Effector memory CD8-positive, alpha-beta T cell (primary cell): ENCODE measurements at regions not wholly inside any gene's neighbourhood (a gene's known extent, or its start where the extent isn't known, plus 50 kb on each side); places are given as distances from the start of the nearest gene placed in this dataset.

Source experiments
- ATAC-seq: fragments of 150-1000 bp; cut with Tn5 transposase; replicated peaks from 2 replicates; pipeline ENCODE4 v1.10.0; 2021; ENCODE audit warnings: mild to moderate bottlenecking, moderate library complexity
- DNase-seq, 3 experiments: peaks; one replicate each; pipeline ENCODE4 v3.0.0; 2021
- H3K27ac Mint-ChIP-seq, 2 donors: one replicate each; pipeline ENCODE4 v1.8.0; 2022; ENCODE audit warnings: mild to moderate bottlenecking in 2 of 2, mixed read lengths in 2 of 2, moderate library complexity in 2 of 2
- H3K27me3 Mint-ChIP-seq, 2 donors: one replicate each; pipeline ENCODE4 v1.8.0; 2022; ENCODE audit warnings: mixed read lengths in 2 of 2
- H3K36me3 Mint-ChIP-seq: one replicate; pipeline ENCODE4 v1.8.0; 2022; ENCODE audit warnings: mild to moderate bottlenecking, moderate library complexity, mixed read lengths; ENCODE audit not compliant: insufficient read depth
- H3K4me1 Mint-ChIP-seq, 2 donors: one replicate each; pipeline ENCODE4 v1.8.0; 2022; ENCODE audit warnings: low read depth in 2 of 2, mixed read lengths in 2 of 2
- H3K4me3 Mint-ChIP-seq, 2 donors: one replicate each; pipeline ENCODE4 v1.8.0; 2022; ENCODE audit warnings: mild to moderate bottlenecking in 2 of 2, mixed read lengths in 2 of 2, moderate library complexity in 2 of 2
- H3K9me3 Mint-ChIP-seq, 2 donors: one replicate each; pipeline ENCODE4 v1.8.0; 2022; ENCODE audit warnings: mixed read lengths in 2 of 2

DNA sequence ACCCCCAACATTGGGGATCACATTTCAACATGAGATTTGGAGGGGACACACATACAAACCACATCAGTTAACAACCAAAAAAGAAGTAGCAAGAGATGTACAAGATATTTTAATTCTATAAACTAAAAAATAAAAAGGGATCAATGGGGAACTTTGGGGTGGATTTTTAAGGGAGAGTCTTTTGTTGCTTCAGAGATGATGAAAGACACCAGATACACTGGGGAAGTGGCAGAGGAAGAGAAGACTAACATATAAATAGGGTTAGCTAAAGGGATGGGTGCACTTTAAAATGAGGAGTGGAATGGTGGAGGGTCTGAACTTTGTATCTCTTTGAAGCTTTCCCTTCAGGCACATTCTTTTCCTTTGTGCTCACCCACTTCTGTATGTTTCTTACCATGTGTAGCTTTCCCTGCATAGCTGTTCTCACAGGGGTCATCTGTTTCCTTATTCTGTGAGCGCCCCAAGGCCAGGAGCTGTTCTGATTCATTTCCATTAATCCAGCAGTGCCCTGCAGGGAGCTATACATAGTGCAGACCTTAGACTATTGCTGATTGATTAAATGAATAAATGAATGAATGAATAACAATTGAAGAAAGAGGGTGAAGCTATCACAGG, 531.6 kb upstream of the KLF4 start:
- Mint-ChIP-seq H3K4me3 (no peak overlapping the region), H3K4me1 (no peaks in the 10 kb centered on the region), H3K27ac (no peak overlapping the region), H3K36me3 (no peaks in the 10 kb centered on the region), H3K27me3 (no peaks in the 10 kb centered on the region), H3K9me3 (peaks cover 0 to 10% of the 10 kb centered on the region in 2 donors)
- DNase-seq (no peak), ATAC-seq (no peak)

DNA sequence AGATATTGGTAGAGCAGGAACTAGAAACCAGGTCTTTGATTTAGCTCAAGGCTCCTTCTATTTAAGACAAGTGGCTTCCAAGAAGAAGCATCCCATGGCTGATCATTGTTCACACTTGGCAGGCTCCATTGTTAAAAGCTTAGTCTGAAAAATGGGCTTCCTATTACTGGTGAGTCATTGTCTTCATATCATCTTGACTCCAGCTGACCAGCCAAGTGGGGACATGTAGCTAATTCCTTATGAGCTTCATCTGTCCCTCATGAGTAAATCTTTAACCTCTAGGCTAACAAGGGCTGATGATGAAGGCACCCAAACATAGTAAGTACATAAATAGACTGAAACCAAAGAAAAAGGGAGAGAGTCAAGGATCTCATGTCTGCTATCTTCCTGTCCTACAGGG, 530.3 kb upstream of the KLF4 start:
- Mint-ChIP-seq H3K4me1 (no peaks in the 10 kb centered on the region), H3K9me3 (peaks cover 0 to 9% of the 10 kb centered on the region in 2 donors), H3K27ac (no peak overlapping the region), H3K36me3 (no peaks in the 10 kb centered on the region), H3K4me3 (no peak overlapping the region), H3K27me3 (no peaks in the 10 kb centered on the region)
- no peak for ATAC-seq
- DNase-seq, result no peak

DNA sequence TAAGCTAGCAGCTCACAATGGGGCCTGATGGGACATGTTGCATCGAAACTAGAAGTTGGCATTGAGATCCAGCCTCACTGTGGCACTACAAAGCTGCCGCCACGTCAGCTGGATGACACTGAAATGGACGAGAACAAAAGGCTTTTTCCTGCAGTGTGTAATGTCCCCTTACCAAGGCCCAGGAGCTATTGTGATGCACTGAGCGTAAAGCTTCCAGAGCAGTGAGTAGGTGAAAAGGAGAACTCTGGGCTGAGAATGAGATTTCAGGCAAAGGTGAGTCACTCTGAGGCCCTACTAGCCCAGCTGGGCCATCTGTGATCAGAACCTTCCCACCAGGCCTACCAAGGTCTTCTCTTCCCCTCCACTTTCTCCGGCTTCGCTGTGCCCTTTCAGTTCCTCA, 528.1 kb upstream of the KLF4 start:
- H3K9me3 Mint-ChIP-seq, result peaks cover 0 to 9% of the 10 kb centered on the region in 2 donors
- no peak overlapping the region for H3K4me3 Mint-ChIP-seq
- H3K27me3 Mint-ChIP-seq, result no peaks in the 10 kb centered on the region
- H3K27ac Mint-ChIP-seq, result no peak overlapping the region
- ATAC-seq, result no peak
- no peak for DNase-seq
- H3K36me3 Mint-ChIP-seq, result no peaks in the 10 kb centered on the region
- no peaks in the 10 kb centered on the region for H3K4me1 Mint-ChIP-seq

DNA sequence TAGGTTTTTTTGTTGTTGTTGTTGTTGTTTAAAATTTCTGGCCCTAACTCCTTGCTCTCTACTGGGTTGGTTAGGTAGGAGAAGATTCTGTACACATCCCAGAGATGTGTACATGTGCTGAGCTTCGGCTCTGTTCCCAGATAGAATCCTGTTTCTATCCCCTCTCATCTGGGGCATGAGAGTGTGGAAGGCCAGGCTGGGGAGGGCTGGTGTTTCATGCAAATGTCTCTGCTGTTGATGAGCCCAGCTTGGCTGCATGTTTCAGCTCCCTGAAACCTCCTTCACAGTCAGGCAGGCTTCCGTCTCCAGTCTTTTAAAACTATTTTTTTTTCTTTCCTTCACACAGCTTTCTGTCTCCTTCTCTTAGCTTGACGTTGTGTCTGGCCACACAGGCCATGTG, 526.9 kb upstream of the KLF4 start:
- Mint-ChIP-seq H3K27ac (no peak overlapping the region), H3K36me3 (no peaks in the 10 kb centered on the region), H3K4me1 (no peaks in the 10 kb centered on the region), H3K9me3 (peaks cover 0 to 9% of the 10 kb centered on the region in 2 donors), H3K4me3 (no peak overlapping the region), H3K27me3 (no peaks in the 10 kb centered on the region)
- DNase-seq, result no peak
- no peak for ATAC-seq

DNA sequence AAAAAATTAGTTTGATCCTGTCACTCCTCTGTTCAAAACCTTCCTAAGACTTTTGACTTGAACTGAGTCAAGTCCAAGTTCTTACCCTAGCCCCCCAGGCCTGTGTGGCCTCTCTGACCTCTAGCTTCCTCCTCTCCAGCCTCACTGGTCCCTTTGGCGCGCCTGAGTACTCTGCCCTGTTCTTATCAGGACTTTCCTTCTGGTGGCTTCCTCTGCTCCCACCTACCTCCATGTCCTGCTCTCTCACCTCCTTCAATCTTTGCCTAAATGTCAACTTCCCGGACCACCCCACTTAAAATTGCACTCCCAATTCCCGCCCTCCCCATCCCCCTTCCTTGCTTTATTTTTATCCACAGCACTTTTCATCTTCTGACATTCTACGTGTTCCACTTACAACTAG, 526.1 kb upstream of the KLF4 start:
- no peak overlapping the region for H3K4me3 Mint-ChIP-seq
- DNase-seq (no peak), ATAC-seq (no peak)
- no peak overlapping the region for H3K27ac Mint-ChIP-seq
- H3K27me3 Mint-ChIP-seq, result no peaks in the 10 kb centered on the region
- H3K9me3 Mint-ChIP-seq, result peaks cover 0 to 6% of the 10 kb centered on the region in 2 donors
- no peaks in the 10 kb centered on the region for H3K4me1 Mint-ChIP-seq
- H3K36me3 Mint-ChIP-seq, result no peaks in the 10 kb centered on the region

DNA sequence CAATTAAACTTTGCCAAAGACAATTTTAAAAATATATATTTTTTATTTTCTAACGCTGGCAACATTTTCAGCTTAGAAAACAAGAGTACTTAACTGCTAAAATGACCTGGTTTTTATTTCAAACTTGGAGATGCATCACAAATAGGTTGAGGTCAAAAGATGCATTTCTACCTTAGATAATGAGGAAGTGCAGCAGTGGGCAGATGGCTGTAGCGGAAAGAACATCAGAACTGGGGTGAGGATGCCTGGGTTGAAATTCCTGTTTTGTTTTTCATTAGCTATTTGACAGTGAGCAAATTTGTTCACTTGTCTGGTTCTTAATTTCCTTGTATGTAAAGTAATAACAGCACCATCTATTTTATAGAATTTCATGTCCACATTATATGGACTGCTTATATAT, 524.8 kb upstream of the KLF4 start:
- ATAC-seq (no peak), DNase-seq (no peak)
- H3K4me1 Mint-ChIP-seq, result no peaks in the 10 kb centered on the region
- no peaks in the 10 kb centered on the region for H3K27me3 Mint-ChIP-seq
- H3K27ac Mint-ChIP-seq, result no peak overlapping the region
- H3K4me3 Mint-ChIP-seq, result no peak overlapping the region
- H3K9me3 Mint-ChIP-seq, result peaks cover 0 to 6% of the 10 kb centered on the region in 2 donors
- no peaks in the 10 kb centered on the region for H3K36me3 Mint-ChIP-seq

DNA sequence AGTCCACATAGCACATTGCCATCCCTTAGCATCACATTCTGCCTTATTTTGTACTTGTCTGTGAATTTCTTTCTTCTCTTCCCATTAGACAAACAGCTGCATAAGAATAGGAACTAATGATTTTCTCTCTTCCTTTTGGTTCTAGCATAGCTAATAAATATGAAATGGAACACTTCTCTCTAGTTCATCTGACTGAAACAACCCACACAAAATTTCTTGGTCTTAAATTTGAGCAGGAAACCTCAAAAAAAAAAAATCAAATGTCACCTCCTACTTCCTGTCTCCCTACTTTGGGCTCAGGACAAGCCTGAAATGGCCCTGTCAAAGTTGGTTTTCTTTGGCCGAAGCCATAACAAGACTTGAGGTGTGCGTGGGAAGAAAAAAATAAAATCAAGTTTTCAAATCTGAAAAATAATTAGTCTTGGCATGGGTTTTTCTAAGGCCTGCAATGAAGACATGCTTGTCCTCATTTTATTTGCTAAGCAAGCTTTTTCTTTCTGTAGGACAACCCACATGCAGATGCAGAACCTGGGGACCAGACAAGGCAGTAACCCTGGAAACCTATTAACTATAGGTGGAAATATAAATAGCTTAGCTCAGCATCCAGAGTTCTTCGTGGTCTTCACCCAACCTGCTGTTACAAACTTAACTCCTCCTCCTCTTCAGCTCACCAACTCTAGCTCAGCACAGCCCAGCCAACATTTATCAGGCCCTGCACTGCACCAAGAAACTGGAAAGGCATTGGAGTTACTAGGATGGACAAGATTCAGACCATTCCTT, 523.5 kb upstream of the KLF4 start:
- no peak overlapping the region for H3K4me3 Mint-ChIP-seq
- H3K36me3 Mint-ChIP-seq, result no peaks in the 10 kb centered on the region
- DNase-seq (no peak), ATAC-seq (no peak)
- H3K27ac Mint-ChIP-seq, result no peak overlapping the region
- peaks cover 0 to 6% of the 10 kb centered on the region in 2 donors for H3K9me3 Mint-ChIP-seq
- no peaks in the 10 kb centered on the region for H3K27me3 Mint-ChIP-seq
- no peaks in the 10 kb centered on the region for H3K4me1 Mint-ChIP-seq

DNA sequence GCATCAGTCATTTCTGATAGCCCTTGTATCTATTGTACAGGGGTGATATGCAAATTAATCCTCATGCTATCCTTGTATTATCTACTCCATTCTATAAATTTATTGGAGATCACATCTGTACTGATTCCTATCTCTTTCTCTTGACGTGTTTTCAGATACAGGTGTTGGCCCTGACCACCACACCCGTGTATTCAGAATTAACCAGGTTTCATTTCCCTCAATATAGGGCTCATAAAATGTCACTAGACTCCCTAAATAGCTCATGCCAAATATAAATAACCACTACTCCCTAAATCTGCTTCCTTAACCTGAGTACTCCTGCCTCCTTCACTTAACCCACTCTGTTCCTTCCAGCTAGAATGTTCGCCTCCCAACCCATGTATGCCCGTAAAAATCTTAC, 522.8 kb upstream of the KLF4 start:
- no peak for DNase-seq
- H3K4me3 Mint-ChIP-seq, result no peak overlapping the region
- ATAC-seq, result no peak
- H3K27ac Mint-ChIP-seq, result no peak overlapping the region
- peaks cover 0 to 4% of the 10 kb centered on the region in 2 donors for H3K9me3 Mint-ChIP-seq
- H3K36me3 Mint-ChIP-seq, result no peaks in the 10 kb centered on the region
- no peaks in the 10 kb centered on the region for H3K27me3 Mint-ChIP-seq
- H3K4me1 Mint-ChIP-seq, result no peaks in the 10 kb centered on the region

DNA sequence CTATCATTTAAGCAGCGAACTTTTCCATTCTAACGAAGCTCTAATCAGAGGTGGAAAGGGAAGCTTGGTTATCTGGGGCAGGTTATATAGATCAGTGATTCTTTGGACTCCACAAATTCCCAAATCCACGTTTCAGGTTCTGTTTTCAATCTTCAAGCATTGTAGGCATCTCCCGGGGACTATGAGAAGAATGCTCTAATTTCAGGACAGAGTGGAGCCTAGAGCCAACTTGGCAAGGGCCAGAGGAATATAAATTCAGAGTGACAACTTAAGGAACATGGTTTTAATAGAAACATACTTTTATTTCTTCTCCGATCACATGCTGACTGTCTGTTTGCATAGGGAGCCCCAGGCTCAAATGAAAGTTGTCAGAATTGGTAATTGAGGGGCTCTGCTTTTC, 514.0 kb upstream of the KLF4 start:
- peaks cover 10 to 22% of the 10 kb centered on the region in 2 donors for H3K9me3 Mint-ChIP-seq
- H3K4me3 Mint-ChIP-seq, result no peak overlapping the region
- H3K4me1 Mint-ChIP-seq, result no peaks in the 10 kb centered on the region
- H3K27ac Mint-ChIP-seq, result no peak overlapping the region
- ATAC-seq, result no peak
- no peaks in the 10 kb centered on the region for H3K27me3 Mint-ChIP-seq
- H3K36me3 Mint-ChIP-seq, result no peaks in the 10 kb centered on the region
- DNase-seq, result no peak

DNA sequence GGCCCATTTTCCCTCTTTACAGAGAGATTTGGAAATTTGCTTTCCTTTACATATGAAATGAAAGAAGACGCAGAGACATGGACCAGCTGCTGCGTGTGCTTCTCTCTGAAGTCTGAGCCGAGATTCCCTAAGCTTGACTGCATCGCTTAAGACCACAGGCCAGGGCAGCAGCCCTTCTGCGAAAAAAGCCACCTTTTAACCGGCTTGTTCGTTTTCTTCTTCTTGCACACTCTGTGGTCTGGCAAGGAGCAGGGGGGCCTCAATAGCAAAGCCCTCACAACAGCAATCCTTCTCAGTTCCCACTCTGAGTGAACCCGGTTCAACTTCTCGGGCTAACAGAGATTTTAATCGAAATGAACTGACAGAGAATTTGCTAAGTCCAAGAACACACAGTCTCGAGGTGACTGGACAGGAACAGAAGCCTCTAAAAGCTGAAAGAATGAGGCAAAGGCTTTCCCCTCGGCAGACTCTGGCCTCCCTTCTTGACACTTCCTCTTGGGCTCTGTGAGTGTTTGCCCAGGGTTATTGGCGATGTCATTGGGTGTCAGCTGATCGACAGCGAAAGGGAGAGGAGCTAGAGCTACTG, 512.9 kb upstream of the KLF4 start:
- peaks cover 10 to 22% of the 10 kb centered on the region in 2 donors for H3K9me3 Mint-ChIP-seq
- no peaks in the 10 kb centered on the region for H3K4me1 Mint-ChIP-seq
- H3K27me3 Mint-ChIP-seq, result no peaks in the 10 kb centered on the region
- ATAC-seq (no peak), DNase-seq (no peak)
- no peak overlapping the region for H3K4me3 Mint-ChIP-seq
- no peaks in the 10 kb centered on the region for H3K36me3 Mint-ChIP-seq
- no peak overlapping the region for H3K27ac Mint-ChIP-seq

DNA sequence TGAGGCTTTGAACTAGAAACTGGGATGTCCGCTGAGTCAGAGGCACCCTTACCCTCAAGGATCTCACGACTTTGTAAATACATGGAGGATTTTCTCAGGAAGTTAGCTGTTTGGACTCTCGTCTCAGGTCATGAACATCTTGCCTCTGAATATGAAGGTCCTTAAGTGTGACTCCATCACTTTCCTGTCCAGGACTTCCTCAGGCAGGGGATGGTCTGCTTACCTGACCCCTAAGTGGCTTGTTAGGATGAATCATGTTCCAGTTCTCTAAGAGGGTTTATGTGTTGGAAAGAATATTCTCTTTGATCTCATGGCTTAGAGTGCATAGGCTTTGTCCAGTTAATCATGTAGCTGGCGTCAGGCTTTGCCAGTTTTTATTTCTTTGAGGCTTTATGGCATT, 511.7 kb upstream of the KLF4 start:
- H3K27ac Mint-ChIP-seq, result no peak overlapping the region
- no peaks in the 10 kb centered on the region for H3K36me3 Mint-ChIP-seq
- H3K9me3 Mint-ChIP-seq, result peaks cover 10 to 22% of the 10 kb centered on the region in 2 donors
- no peak overlapping the region for H3K4me3 Mint-ChIP-seq
- no peaks in the 10 kb centered on the region for H3K4me1 Mint-ChIP-seq
- H3K27me3 Mint-ChIP-seq, result no peaks in the 10 kb centered on the region
- ATAC-seq, result no peak
- DNase-seq, result no peak

DNA sequence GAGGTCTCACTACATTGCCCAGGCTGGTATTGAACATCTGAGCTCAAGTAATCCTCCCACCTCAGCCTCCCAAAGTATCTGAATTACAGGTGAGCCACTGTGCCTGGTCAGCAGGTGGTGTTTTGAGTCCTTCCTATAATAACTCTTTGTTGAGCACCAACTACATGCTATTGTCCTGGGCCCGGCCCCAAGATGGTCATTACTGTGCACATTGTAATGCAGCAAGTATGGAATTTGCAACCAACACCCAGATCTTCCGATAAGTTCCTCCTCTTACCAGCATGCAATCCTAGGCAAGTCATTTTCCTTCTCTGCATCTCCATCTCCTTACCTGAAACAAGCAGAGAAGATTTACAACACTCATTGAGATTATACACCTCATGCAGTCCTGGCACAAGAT, 510.3 kb upstream of the KLF4 start:
- DNase-seq (no peak), ATAC-seq (no peak)
- no peaks in the 10 kb centered on the region for H3K36me3 Mint-ChIP-seq
- peaks cover 11 to 15% of the 10 kb centered on the region in 2 donors for H3K9me3 Mint-ChIP-seq
- no peak overlapping the region for H3K27ac Mint-ChIP-seq
- H3K27me3 Mint-ChIP-seq, result no peaks in the 10 kb centered on the region
- no peak overlapping the region for H3K4me3 Mint-ChIP-seq
- no peaks in the 10 kb centered on the region for H3K4me1 Mint-ChIP-seq

DNA sequence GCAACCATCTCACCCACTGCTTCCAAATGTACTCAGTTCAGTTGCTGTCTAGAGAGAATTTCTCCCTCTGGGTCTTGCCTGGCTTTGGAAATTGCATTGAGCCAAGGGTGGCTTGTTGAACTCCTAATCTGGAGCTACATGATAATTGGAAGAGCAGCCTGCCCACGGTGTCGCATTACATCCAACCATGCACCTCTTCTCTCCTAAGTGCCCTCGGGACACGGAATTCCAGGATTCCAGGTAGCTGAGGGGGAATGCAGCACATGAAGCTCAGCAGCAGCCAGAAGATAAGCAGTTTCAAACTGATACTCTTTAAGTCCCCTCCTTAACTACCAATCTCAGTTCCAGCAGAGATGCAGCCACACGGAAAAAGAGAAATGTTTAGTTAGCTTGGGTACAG, 509.4 kb upstream of the KLF4 start:
- H3K4me3 Mint-ChIP-seq, result no peak overlapping the region
- H3K4me1 Mint-ChIP-seq, result no peaks in the 10 kb centered on the region
- no peak overlapping the region for H3K27ac Mint-ChIP-seq
- H3K36me3 Mint-ChIP-seq, result peaks cover 1% of the 10 kb centered on the region
- peaks cover 11 to 13% of the 10 kb centered on the region in 2 donors for H3K9me3 Mint-ChIP-seq
- DNase-seq (no peak), ATAC-seq (no peak)
- H3K27me3 Mint-ChIP-seq, result no peaks in the 10 kb centered on the region

DNA sequence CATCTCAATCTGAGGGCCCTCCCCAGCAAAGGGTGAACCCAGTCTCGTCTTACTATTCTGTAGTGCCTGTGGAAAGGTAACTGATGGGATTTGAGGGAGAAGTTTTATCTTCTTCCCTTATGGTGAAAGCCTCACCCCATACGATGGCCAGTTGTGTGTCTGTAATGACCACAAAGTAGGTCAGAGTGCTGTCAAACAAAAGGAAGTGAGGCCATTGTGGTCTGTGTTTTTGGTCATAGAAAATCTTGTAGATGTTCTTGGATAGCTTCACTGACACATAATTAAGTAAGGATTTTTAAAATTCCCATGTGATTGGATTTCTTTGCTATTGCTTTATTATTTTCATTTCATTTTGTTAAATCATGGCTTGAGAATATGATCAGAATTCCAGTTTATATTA, 505.1 kb upstream of the KLF4 start:
- H3K9me3 Mint-ChIP-seq, result peaks cover 1 to 5% of the 10 kb centered on the region in 2 donors
- H3K4me1 Mint-ChIP-seq, result no peaks in the 10 kb centered on the region
- ATAC-seq (no peak), DNase-seq (no peak)
- no peak overlapping the region for H3K4me3 Mint-ChIP-seq
- peaks cover 4% of the 10 kb centered on the region for H3K36me3 Mint-ChIP-seq
- no peaks in the 10 kb centered on the region for H3K27me3 Mint-ChIP-seq
- no peak overlapping the region for H3K27ac Mint-ChIP-seq
